AML-193 (cell line): ENCODE measurements at regions not wholly inside any gene's neighbourhood (a gene's known extent, or its start where the extent isn't known, plus 50 kb on each side); places are given as distances from the start of the nearest gene placed in this dataset.

ENCODE experiments used
- DNase-seq, 2 experiments: peaks; one replicate each; lab custom pipeline; 2025; lab: John Stamatoyannopoulos, UW

DNA sequence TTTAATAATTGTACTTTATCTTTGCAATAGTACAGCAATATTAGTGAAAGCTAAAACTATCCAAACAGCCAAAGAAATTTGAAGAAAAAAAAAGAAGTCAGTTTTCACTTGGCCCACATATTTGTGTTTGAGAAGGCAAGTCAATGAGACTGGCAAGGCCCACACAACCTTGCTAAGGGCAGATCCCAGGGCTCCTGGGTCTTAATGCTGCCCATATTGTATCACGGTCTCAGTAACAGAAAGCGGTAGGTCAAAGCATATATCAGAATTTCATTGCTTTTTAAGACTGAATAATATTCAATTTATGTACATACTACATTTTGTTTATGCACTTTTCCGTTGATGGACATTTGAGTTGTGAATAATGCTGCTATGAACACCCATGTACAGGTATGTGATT lies 262.0 kb upstream of the TOPAZ1 start:
- no peak for DNase-seq

DNA sequence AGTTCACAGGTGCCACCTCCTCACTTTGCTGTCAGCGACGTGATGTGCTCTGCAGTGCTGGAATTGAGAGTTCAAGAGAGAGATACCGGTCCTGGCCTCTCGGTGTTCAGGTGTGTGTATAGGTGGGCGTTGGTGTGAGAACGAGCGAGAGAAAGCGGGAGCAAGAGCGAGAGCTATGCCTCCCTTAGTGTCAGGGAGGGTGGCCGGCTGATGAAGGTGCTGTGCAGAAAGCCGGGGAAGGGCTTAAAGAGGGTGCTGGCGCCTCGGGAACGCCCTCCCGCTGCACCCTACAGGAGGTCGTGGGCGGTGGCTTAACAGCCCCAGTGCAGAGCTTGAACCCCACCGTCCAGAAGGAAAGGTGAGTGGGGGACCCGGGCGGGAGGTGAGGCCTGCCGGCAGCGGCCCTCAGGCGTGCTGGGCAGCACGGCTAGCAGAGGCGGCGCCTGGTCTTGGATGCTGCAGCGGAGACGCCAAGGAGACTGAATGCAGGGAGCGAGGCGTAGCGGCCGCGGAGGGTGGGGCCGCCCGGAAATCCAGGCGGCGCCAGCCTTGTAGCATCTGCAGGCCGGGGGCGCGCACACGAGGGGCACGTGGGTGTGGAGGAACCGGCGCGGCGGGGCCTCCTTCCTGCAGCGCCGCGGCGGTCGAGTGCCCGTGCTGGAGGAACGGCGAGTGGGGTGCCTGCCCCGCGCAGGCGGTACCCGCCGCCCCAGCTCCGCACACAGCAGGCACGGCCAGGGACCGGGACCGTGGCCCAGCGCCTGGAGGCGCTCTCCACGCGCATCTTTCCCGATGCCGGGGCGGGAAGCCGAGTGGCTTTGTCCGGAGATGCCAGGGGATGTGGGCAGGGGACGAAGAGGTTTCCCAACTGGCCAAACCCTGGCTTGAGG lies 246.8 kb upstream of the TOPAZ1 start:
- no peak for DNase-seq

DNA sequence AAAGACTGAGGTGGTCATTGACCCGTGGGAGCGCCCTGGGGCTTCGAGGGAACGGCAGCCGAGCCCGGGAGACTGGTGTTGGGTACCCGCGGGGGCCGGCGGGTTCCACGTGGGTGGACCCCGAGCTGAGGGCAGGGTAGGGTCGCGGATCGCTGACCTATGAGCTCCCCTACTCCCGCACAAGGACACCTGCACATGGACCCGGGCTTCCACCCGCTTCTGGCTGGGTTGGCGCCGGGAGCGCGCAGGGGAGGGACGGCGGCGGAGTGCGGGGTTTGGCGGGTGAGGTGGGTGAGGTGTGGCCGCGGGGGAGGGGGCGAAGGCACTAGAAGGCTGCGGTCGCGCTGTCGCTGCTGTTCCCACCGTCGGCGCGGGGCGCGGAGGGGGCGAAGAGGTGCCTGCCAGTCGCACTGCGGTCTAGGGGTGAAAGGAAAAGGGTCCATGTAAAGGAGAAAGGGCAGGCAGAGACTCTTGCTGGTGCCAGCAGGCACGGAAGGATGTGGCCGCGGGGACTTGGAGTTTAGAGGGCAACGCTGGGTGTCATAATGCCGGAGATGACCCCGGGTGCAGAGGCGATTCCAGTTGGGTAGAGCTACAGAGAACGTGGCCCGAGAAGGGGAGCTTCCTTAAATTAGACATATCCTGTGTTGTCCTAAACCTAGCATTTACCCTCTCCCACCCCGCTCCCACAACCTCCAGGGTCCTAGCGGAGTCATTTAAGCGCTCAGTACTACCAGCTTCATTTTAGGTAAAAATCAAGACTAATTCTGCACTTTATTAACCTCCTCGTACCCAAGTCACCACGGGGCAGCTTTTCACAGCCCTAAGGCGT lies 245.9 kb upstream of the TOPAZ1 start:
- DNase-seq: no peak

DNA sequence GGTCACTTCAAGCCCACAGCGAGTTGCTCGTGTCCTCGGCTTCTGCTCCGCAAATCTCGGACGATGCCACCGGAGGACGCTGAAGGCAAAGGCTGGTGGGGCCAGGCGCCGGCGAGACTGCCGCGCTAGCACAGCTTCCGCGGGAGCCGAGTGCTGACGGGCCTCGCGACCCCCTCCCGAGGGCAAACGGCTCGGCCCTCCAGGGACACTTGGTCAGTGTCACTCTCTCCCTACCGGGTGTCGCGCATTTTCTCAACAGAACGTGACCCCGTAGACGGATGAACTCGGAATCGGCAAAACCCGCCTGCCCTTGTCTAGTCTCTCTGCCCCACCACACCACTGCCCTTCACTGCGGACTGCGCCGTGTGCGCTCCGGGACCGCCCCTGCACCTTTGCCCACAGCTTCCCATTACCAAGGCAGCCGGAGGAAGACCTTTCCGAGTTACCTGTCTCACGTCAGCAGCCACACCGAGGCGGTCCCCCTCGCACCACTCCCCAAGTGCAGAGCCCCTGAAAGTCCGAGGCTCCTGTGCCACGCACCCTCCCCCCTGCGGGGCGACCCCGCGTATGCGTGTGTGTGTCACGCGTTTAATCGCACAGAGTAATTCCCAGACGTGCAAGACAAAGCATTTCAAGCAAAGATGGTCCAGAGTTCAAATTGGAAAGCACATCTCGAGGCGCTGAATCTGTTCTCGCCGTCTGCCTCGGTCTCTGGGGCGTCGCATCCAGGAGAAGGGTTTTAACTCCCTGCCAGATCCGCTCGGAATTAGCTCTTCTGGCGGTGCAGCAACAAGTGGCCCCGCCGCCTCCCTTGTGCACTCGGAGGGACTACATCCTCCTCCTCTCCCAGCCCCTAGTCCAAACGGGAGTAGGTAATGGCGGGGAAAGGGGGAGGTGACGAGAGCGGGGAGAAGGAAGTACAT lies 245.0 kb upstream of the TOPAZ1 start:
- DNase-seq: no peak

DNA sequence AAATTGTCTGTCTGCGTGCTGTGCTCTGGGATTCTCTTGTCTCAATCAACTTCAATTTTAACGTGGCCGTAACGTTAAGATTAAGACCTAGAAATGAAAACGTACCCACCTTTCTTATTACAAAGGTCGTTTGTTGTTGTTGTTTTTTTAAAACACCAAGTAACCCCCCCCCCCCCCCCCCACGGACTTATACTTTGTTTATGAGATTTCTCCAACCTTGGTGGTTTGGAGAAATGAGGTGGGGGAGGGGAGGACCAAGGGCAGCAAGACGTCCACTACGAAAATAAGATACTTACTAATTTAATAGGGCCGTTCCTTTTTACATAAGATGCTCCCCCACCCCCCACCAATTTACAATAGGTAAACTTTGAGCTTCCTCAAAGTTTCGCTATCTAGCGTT lies 244.4 kb upstream of the TOPAZ1 start:
- no peak for DNase-seq

DNA sequence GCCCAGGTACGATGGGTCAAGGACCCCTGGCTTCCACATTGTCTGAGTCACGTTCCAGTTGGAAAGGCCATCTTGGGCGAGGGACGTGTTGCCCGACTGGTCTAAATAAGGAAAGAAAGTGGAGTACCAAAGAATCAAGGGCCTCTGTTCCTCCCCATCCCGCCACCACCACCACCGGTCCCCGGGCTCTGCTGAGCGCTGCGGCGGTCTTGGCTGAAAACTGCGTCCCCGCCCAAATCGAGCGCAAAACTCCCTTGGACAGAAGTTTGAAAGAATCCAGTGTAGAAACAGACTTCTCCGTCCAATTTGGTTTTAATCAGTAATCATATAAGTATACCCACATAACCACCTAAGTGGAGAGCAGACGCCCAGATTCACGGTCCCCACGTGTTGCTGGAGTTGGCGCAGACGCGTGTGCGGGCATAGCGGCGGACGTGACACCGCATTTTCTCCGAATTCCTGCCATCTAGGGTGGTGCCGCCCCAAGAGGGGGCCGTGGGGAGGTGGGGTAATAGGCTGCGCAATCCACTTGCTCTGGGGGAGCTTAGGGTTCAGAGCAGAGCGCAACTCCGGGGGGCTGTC lies 243.8 kb upstream of the TOPAZ1 start:
- DNase-seq: no peak

DNA sequence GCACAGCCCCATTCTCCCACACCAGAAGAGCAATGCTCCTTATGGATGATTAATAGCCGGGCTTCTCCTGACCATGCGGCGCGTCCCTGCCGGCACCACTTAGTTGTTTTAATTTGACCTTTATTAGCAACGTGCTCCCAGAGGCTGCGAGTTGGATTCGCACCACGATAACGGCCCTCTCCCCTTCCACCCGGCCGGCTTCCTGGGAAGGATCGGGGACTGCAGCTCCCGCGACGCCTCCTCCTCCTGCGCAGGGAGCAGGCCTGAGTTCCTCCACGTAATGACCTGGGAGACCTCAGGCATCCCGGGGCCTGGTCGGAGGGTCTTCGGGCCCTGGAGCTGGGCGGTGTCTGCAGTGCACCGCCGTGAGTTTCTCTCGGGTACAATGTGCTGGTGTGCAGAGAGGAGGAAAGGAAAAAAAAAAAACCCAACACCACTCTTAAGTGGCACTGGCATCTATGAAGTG lies 243.3 kb upstream of the TOPAZ1 start:
- no peak for DNase-seq

DNA sequence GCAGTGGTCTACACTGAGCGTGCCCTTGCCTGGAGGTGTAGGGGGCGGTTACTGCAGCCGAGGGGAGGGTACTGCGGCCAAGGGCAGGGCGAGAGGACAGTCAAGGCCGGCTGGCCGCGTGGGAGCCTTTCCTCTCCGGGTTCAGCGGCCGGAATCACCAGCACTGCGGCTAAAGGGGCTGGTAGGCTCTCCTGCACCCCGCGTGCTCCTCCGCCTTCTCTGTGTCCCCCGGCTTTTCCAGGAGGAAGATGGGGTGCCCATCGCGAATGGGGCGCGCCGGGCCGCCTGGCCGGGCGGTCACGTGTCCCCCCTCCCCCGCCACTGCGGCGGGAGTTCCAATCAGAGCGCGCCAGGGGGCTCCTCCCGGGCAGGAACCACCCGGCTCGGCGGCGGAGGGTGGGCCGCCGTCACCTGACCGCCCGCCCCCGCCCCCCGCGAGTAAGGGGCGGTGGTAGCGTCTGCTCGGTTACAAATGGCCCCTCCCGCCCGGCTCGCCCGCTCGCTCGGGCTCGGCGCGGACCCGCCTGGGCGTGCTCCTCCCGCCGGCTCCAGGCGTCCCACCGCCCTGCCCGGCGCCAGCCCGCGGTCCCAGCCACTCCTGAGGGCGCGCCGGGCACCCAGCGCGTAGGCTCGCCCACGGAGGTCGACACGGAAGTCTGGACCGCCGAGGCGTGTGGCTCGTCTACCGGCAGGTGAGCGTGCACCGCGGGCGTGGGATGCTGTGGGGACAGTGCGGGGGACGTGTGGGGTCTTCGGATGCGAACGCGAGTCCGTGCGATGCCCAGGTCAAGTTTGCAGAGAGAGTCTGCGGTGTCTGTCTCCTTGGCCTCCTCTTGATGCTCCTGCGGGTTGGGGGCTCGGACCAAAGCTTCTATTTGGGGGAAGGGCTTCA lies 242.6 kb upstream of the TOPAZ1 start:
- no peak for DNase-seq

DNA sequence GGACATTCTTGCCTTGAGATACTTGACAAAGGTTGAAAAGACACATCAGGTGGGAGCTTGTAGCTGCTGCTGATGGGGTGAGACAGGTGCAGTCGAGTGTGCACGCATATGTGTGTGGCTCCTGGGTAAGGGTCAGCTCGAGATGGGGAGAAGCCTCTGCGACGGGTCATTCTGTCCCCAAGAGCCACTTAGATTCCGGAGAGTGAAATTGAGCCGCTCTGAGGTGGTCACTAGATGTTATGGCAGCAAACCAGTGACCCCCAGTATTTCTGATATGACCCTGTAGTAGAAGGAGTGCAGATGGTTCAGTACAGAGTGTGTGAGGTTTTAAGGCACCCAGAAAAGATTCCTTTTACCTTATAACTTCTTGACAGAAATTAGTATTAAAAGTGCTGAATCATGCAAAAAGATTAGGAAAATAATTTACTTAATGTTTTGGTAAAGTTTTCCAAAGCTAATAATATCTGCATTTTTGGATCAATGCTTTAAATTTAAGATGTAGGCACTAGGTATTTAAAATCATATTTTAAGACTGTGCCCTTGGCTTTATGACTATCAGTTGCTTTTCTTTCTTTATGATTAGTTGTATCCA lies 241.9 kb upstream of the TOPAZ1 start:
- DNase-seq: no peak

DNA sequence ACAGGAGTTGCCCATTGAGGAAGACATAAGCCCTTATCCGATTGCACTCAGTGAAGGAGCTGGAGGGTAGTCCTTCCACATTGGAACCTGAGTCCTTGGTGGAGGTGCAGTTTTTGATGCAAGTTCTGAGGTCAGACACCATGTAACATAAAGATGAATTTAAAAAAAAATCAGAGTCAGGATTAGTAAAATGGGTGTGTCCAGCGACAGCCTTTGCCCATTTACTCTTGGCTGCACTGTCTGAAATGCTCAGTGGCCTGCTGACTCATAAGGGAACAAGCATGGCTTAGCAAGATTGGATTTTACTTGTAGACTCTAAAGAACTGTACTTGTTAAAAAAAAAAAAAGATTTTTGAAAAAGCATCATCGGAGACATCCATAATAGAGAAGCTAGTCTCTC lies 241.1 kb upstream of the TOPAZ1 start:
- no peak for DNase-seq

DNA sequence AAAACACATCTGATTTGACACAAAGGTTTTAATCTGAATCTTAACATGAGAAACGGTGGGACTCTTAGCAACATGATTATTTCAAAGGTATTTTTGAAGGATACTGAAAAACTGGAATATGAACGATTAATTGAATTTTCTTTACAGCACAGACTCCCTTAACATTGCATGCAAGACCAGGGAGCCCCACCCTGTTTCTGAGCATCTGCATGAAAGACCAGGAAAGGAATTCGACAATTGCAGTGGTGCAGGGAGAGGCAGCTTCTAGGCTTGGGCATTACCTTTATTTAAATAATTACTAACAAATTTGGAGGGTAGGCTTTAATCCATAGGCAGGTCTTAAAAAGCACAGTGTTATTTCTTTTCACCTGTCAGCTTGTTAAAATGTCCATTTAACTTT lies 240.6 kb upstream of the TOPAZ1 start:
- no peak for DNase-seq

DNA sequence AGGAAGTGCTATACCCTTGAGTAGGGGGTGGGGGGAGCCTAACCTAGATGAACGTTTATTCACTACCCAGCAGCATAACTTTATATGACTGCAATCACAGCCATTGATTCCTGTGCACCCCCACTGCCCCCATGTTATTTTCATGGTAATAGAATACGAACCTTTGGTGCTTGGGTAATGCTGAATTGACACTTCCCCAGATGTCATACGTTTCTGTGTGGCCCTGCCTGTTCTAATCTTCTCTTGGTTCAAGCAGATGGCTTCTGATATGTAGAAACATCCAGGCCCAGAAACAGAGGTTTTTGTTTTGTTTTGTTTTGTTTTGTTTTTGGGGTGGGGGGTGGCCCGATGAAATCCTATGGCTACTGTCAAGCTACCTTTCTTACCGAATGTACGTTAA lies 237.9 kb upstream of the TOPAZ1 start:
- DNase-seq: no peak

DNA sequence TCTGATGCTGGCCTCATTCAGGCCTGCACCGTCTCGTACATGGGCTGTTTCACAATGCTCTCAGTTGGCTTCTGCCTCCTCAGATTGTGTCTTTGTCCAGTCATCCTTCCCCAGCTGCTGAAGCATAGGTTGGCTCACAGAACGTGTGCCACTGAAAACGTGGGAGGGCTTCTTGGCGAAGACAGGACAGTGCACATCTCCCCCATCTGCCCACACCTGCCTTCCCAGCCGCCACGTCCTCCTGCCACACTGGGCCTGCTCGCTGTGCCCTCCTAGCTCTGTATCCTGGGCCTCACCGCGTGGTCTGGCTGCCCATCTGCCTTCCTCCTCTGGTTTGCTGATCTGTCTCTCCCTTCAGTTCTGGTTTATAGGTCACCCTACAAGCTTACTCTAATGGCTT lies 230.0 kb upstream of the TOPAZ1 start:
- no peak for DNase-seq

DNA sequence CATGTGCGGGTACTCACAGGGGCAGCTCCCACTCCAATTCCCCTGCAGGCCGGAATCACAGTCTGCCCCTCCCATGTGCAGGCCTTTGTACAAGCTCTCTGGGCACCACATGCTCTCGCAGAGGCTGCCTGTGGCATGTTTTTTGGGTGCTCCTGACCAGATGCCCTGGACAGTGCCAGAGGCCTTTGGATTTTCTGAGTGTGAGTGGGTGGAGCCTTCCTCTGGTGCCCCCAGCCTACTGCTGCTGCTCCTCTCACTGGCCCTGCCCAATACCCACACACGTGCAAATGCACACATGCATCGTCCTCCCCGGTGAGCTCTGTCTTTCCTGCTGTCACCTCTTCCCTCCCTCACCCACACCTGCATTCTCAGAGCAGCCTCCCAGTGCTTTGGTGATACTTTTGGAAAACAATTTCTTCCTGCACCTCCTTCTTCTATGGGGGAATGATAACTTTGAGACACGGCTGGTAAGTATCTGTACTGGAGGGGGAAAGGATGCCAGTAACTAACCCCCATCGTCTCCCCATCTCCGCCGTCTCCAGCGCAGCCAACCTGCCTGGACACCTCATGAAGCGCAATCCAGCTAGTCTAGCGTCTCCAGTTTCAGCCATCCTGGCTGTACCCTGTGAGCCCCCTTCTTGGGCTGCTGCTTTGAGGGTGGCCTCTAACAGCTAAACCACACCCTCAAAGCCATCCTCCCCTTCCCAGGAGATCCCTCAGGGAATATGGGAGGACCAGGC lies 229.4 kb upstream of the TOPAZ1 start:
- DNase-seq: no peak

DNA sequence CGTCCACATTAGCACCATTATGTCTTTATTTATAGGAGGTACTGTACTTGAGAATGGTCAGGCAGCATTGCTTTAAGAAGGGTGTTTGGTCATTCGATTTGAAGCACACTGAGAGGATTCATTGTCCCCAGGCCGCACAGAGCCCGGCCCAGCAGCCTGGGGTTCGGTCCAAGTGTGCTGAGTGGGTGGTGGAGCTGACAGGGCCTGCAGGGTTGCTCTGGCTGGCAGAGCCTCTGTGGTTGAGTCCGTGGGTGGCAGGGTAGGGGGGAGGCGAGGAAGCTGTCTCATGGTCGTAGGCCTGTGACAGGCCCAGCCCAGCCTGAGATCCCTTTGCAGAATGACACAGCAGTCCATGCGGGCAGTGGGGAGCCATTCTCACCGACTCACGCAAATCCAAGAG lies 227.7 kb upstream of the TOPAZ1 start:
- no peak for DNase-seq

DNA sequence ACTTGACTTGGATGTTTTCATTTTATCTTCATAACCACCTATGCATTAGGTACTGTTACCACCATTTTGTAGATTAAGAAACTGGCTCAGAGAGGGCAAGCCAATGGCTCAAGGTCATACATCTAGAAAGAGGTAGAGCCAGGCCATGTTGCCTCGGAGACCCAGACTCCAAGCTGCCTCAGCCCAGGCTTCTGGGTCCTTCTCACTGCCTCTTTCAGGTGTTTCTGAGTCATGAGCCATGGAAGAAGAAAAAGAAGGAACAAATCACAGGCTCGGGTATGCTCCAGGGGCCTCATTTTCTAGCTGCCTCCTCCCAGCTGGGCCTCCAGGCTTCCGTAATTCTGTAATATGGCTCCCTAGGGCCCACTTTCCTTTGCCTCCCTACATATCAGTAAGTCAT lies 226.5 kb upstream of the TOPAZ1 start:
- DNase-seq: no peak

DNA sequence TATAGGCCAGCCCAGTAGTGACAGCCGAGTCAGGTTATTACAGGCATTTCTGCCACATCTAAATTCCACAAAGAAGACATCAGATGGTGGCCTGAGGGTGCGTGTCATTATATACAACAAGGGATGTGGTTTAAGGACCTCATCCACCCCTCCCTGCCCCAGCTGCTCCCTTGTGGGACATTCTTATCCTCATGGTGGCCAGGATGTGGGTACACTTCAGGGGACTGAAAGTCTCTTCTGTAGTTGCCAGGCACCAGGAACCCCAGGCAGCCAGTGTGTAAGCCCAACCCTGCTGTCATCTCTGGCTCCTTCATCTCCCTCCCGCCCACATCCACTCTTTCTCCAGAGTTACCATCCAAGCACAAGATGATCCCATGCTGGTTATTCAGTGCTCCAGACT lies 224.9 kb upstream of the TOPAZ1 start:
- DNase-seq: no peak

DNA sequence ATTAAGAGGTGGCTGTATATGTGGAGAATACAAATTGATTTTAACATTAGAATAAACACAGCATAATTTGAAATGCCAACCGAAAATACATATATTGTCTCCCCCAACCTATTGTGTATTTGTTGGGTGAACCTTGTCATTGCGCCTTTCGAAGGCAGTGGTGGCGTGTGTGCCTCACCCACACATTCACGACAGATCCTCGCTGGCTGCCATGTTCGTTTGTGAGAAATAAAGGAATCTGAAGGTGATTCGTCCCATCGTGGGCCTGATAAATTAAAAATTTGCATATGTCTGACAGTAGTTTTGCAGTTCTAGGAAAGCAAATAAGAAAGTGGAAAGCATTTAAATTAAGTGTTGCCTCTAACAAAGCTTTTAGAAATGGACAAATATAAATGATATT lies 222.8 kb upstream of the TOPAZ1 start:
- no peak for DNase-seq

DNA sequence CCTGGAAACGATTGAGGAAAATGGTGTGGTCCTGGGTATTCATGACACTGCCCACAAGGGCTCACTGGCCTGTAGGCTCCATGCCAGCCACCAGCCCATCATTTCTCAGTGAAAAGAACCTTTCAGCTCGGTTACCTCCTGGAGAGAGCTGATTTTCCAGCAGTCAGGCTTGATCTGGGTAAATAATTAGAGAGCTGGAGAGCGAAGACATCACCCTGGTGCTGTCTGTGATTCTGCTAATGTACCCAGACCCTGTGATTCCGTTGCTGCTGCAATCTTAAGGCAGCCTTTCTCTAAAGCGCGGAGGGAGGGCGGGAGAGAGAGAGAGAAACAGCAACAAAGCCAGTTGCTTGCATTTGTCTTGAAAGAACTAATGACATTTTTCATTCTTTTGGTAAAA lies 221.9 kb upstream of the TOPAZ1 start:
- DNase-seq: no peak

DNA sequence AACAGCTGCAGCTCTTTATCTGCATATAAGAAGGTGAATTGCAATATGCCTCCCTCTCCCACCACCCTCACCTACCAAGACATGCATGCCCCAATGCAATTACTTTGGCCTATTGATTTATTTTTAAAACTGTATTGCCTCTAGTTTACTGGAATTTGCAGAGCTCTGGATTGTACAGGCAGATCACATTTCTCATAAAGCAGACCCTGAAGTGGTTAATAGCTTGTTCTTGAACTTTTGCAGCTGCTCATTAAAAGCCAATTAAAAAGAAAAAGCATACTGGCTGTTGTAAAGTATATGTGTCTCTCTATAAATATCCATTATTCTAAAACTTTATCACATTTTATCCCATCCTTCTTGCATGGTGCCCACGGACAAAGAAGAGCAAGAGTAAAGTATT lies 221.5 kb upstream of the TOPAZ1 start:
- no peak for DNase-seq
